ENCODE measurements at regions not wholly inside any gene's neighbourhood (a gene's known extent, or its start where the extent isn't known, plus 50 kb on each side); places are given as distances from the start of the nearest gene placed in this dataset.
A peak's percentile ranks its signal among the peaks of the same experiment; 100 is the strongest.

GRCh38 chr11:92505689-92506088 is 281.1 kb downstream of the FAT3 start:
- no peak overlapping the region for H3K27ac Mint-ChIP-seq
- no peak overlapping the region for H2AFZ ChIP-seq
- no peaks in the 10 kb centered on the region for H3K36me3 Mint-ChIP-seq (ENCODE audit: low read depth)
- no peak overlapping the region for H3K4me2 ChIP-seq
- no peak overlapping the region for H3K4me3 ChIP-seq
- no peaks in the 10 kb centered on the region for H3K36me3 ChIP-seq (ENCODE audit: insufficient read depth)
- DNase-seq (ENCODE audit: low spot score), result no peak
- no peaks in the 10 kb centered on the region for H3K9me2 ChIP-seq (ENCODE audit: insufficient read depth)
- ATAC-seq, result no peak
- H3F3A ChIP-seq (replicated peaks; ENCODE audit: low read depth), result no peaks in the 10 kb centered on the region
- H3K9me3 Mint-ChIP-seq, result no peaks in the 10 kb centered on the region
- TF ChIP-seq EZH2 (IDR thresholded peaks at IDR 0.05; ENCODE audit: low read depth, unreplicated experiment) (no peak), POLR2AphosphoS5 (IDR thresholded peaks at IDR 0.05; ENCODE audit: low read depth) (no peak), STAT1 (IDR thresholded peaks at IDR 0.05; ENCODE audit: unreplicated experiment) (no peak), ETS1 (IDR thresholded peaks at IDR 0.05) (no peak)
- H4K20me1 ChIP-seq (replicated peaks; ENCODE audit: insufficient read depth), result no peaks in the 10 kb centered on the region
- H3K4me3 Mint-ChIP-seq, result no peak overlapping the region
- no peak overlapping the region for H3K27ac ChIP-seq (ENCODE audit: low read depth)
- peaks cover 61% of the 10 kb centered on the region for H3K79me2 ChIP-seq (replicated peaks; ENCODE audit: insufficient read depth)
- H3K4me1 ChIP-seq (ENCODE audit: insufficient read depth), result peaks cover 36% of the 10 kb centered on the region
- H3K27me3 Mint-ChIP-seq (ENCODE audit: insufficient read depth, low read depth, poor library complexity), result peaks cover 5% of the 10 kb centered on the region
- H3K4me1 Mint-ChIP-seq, result peaks cover 70% of the 10 kb centered on the region
- H3K27me3 ChIP-seq (ENCODE audit: insufficient read depth), result no peaks in the 10 kb centered on the region

- no peaks in the 10 kb centered on the region for H3K27me3 ChIP-seq (ENCODE audit: insufficient read depth)
- peaks cover 45% of the 10 kb centered on the region for H3K4me1 ChIP-seq (ENCODE audit: insufficient read depth)
- peak overlapping the region; percentile 39 for H3K4me2 ChIP-seq
- no peaks in the 10 kb centered on the region for H3K36me3 ChIP-seq (ENCODE audit: insufficient read depth)
- H3K27ac Mint-ChIP-seq, result no peak overlapping the region
- no peak overlapping the region for H3K4me3 ChIP-seq
- H3K36me3 Mint-ChIP-seq (ENCODE audit: low read depth), result no peaks in the 10 kb centered on the region
- ATAC-seq (no peak), DNase-seq (ENCODE audit: low spot score) (no peak)
- no peaks in the 10 kb centered on the region for H4K20me1 ChIP-seq (replicated peaks; ENCODE audit: insufficient read depth)
- no peaks in the 10 kb centered on the region for H3K9me2 ChIP-seq (ENCODE audit: insufficient read depth)
- H3K27ac ChIP-seq (ENCODE audit: low read depth), result no peak overlapping the region
- H3K27me3 Mint-ChIP-seq (ENCODE audit: insufficient read depth, low read depth, poor library complexity), result peaks cover 7% of the 10 kb centered on the region
- peaks cover 70% of the 10 kb centered on the region for H3K4me1 Mint-ChIP-seq
- peaks cover 57% of the 10 kb centered on the region for H3K79me2 ChIP-seq (replicated peaks; ENCODE audit: insufficient read depth)
- no peaks in the 10 kb centered on the region for H3K9me3 Mint-ChIP-seq
- no peak overlapping the region for H3K4me3 Mint-ChIP-seq
- no peaks in the 10 kb centered on the region for H3F3A ChIP-seq (replicated peaks; ENCODE audit: low read depth)
- no peak overlapping the region for H2AFZ ChIP-seq
- TF ChIP-seq JUNB (IDR thresholded peaks at IDR 0.05; ENCODE audit: unreplicated experiment) (no peak), ZNF114 (CRISPR knock-in tag; IDR thresholded peaks at IDR 0.05) (no peak), STAT1 (IDR thresholded peaks at IDR 0.05; ENCODE audit: unreplicated experiment) (no peak), EZH2 (IDR thresholded peaks at IDR 0.05; ENCODE audit: low read depth, unreplicated experiment) (no peak), REST (IDR thresholded peaks at IDR 0.05; ENCODE audit: unreplicated experiment) (no peak), NANOG (IDR thresholded peaks at IDR 0.05; ENCODE audit: borderline replicate concordance) (no peak), EZH2phosphoT487 (IDR thresholded peaks at IDR 0.05; ENCODE audit: unreplicated experiment) (no peak), ZNF462 (CRISPR knock-in tag; IDR thresholded peaks at IDR 0.05) (no peak), ZNF331 (CRISPR knock-in tag; IDR thresholded peaks at IDR 0.05; ENCODE audit: low read depth) (no peak), POLR2AphosphoS5 (IDR thresholded peaks at IDR 0.05; ENCODE audit: low read depth) (no peak), CREB1 (CRISPR knock-in tag; IDR thresholded peaks at IDR 0.05; ENCODE audit: low read depth) (no peak)
Observed at GRCh38 chr11:92506809-92507336, 282.3 kb downstream of the FAT3 start.

All from GM23338 (cell line).